ENCODE measurements at regions not wholly inside any gene's neighbourhood (a gene's known extent, or its start where the extent isn't known, plus 50 kb on each side); places are given as distances from the start of the nearest gene placed in this dataset.

- no peak for DNase-seq (ENCODE audit: low spot score)
Measured at GRCh38 chr5:111676926-111677415, 80.0 kb downstream of the NREP start.

- no peak for DNase-seq (ENCODE audit: low spot score)
Measured at GRCh38 chr5:111676466-111676865, 80.5 kb downstream of the NREP start.

- no peak for DNase-seq (ENCODE audit: low spot score)
Measured at GRCh38 chr5:111675201-111675934, 81.6 kb downstream of the NREP start.

- DNase-seq (ENCODE audit: low spot score) = no peak
Measured at GRCh38 chr5:111673891-111674626, 82.9 kb downstream of the NREP start.

- no peak for DNase-seq (ENCODE audit: low spot score)
Measured at GRCh38 chr5:111672099-111672498, 84.9 kb downstream of the NREP start.

- peak; percentile 22 for DNase-seq (ENCODE audit: low spot score)
Measured at GRCh38 chr5:111670826-111671492, 86.0 kb downstream of the NREP start.

- no peak for DNase-seq (ENCODE audit: low spot score)
Measured at GRCh38 chr5:111668477-111669414, 88.2 kb downstream of the NREP start.

- DNase-seq (ENCODE audit: low spot score) = no peak
Measured at GRCh38 chr5:111667128-111667736, 89.8 kb downstream of the NREP start.

GRCh38 chr5:111656580-111656979, 100.4 kb downstream of the NREP start:
- DNase-seq (ENCODE audit: low spot score) = no peak

- DNase-seq (ENCODE audit: low spot score) = no peak
Measured at GRCh38 chr5:111655169-111655924, 101.6 kb downstream of the NREP start.

- DNase-seq (ENCODE audit: low spot score) = no peak
Measured at GRCh38 chr5:111653408-111653807, 103.6 kb downstream of the NREP start.

- no peak for DNase-seq (ENCODE audit: low spot score)
Measured at GRCh38 chr5:111649516-111649915, 107.5 kb downstream of the NREP start.

- DNase-seq (ENCODE audit: low spot score) = no peak
Measured at GRCh38 chr5:111645303-111645838, 111.6 kb downstream of the NREP start.

- DNase-seq (ENCODE audit: low spot score) = no peak
Measured at GRCh38 chr5:111643499-111643898, 113.5 kb downstream of the NREP start.

GRCh38 chr5:111641533-111642233, 115.3 kb downstream of the NREP start:
- DNase-seq (ENCODE audit: low spot score) = no peak

- DNase-seq (ENCODE audit: low spot score) = no peak
Measured at GRCh38 chr5:111639912-111640311, 117.1 kb downstream of the NREP start.

- DNase-seq (ENCODE audit: low spot score) = no peak
Measured at GRCh38 chr5:111636736-111637135, 120.3 kb downstream of the NREP start.

- DNase-seq (ENCODE audit: low spot score) = no peak
Measured at GRCh38 chr5:111635916-111636570, 121.0 kb downstream of the NREP start.

Data from HT-29 (cell line).